ENCODE measurements at regions not wholly inside any gene's neighbourhood (a gene's known extent, or its start where the extent isn't known, plus 50 kb on each side); places are given as distances from the start of the nearest gene placed in this dataset.

DNA sequence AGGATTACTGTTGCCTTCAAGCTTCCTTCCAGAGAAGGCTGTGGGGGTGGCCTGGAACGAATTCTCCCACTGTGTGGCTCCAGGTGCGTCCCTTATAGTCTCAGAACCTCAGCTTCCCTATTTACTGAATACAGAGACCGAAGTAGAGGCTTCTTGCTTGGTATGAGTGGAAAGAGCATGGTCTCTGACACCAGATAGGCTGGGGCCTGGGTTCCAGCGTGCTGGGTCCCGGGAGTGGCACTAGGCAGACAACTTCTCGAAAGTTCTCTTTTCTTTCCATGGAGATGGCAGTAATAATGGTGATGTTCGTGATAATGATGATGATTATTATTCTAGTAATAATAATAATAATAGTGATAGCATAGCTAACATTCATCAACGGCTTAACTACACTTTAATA is 161.7 kb downstream of the PTPRU start:
- WGBS, result 90% methylated on average over 8 of the region's 8 CpGs
- no peak for TF ChIP-seq POLR2AphosphoS5 (IDR thresholded peaks at IDR 0.05)
- TF ChIP-seq POLR2A (IDR thresholded peaks at IDR 0.05; ENCODE audit: low read depth), result no peak
- TF ChIP-seq EP300 (IDR thresholded peaks at IDR 0.05), result no peak
- TF ChIP-seq CTCF (IDR thresholded peaks at IDR 0.05), result no peak
- intact Hi-C loops (cut with DNase I), result no loop called here
- H3K4me1 ChIP-seq, result no peaks in the 10 kb centered on the region
- no peak for DNase-seq (ENCODE audit: extremely low spot score)
- H3K27me3 ChIP-seq, result peaks cover 0 to 30% (median 0%) of the 10 kb centered on the region in 4 donors
- H3K4me3 ChIP-seq, result no peak overlapping the region
- no peaks in the 10 kb centered on the region for H3K36me3 ChIP-seq
- H3K9me3 ChIP-seq, result peaks cover 0 to 12% (median 8%) of the 10 kb centered on the region in 4 donors
- no peak overlapping the region for H3K27ac ChIP-seq (replicated peaks in 1 of 4)

- H3K9me3 ChIP-seq, result peaks cover 0 to 12% (median 8%) of the 10 kb centered on the region in 4 donors
- H3K4me1 ChIP-seq, result no peaks in the 10 kb centered on the region
- 73% methylated on average over 1 of the region's 1 CpG for WGBS
- DNase-seq (ENCODE audit: extremely low spot score), result no peak
- H3K27me3 ChIP-seq, result peaks cover 0 to 36% (median 0%) of the 10 kb centered on the region in 4 donors
- no peaks in the 10 kb centered on the region for H3K36me3 ChIP-seq
- intact Hi-C loops (cut with DNase I), result no loop called here
- TF ChIP-seq EP300 (IDR thresholded peaks at IDR 0.05) (no peak), CTCF (IDR thresholded peaks at IDR 0.05) (no peak)
- H3K4me3 ChIP-seq, result no peak overlapping the region
- H3K27ac ChIP-seq (replicated peaks in 1 of 4), result no peak overlapping the region
Measured at GRCh38 chr1:29397256-29397590, 160.9 kb downstream of the PTPRU start.

DNA sequence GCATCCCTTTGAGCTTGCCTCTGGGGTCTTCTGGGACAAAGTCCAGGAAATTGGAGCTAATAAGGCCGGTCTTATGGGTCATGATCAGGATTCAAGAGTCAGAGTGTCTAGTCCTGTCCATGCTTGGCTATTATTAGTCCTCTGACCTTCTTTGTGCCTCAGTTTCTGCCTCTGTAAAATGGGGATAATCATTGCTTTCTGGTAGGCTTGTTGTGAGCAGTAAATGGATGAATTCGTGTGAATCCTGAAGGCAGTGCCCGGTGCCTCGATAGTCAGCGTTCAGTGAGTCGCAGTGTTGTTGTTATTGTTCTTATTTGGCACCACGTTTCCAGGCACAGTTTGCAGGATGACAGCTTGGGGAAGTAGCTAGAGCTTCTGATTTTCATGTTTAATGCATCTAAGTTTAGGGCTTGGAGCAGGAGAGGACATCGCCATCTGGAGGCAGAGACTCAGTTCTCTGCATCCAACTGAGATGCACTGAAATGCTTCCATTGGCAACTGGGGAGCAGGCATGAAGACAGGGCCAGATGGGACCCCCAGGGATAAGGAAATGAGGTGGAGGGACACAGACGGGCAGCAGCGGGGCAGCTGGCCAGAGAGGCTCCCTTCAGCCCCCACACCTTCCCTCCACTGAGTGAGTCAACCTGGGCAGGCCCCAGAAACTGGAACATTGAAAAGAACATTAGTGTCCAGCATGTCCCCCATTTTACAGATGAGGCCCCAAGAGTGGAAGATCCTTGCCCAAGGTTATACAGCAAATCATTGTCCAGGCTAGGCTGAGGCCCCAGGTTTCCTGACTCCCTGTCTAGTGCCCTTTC is 160.3 kb downstream of the PTPRU start:
- Histone ChIP-seq H3K4me3 (no peak overlapping the region), H3K9me3 (peaks cover 0 to 12% (median 8%) of the 10 kb centered on the region in 4 donors), H3K27ac (replicated peaks in 1 of 4) (no peak overlapping the region), H3K36me3 (no peaks in the 10 kb centered on the region), H3K4me1 (no peaks in the 10 kb centered on the region), H3K27me3 (peaks cover 0 to 41% (median 0%) of the 10 kb centered on the region in 4 donors)
- intact Hi-C loops (cut with DNase I), result no loop called here
- 77% methylated on average over 9 of the region's 10 CpGs for WGBS
- no peak for TF ChIP-seq POLR2A (IDR thresholded peaks at IDR 0.05; ENCODE audit: low read depth)
- peak; percentile 62 for DNase-seq (ENCODE audit: extremely low spot score)

GRCh38 chr1:29395736-29396437 is 159.6 kb downstream of the PTPRU start:
- intact Hi-C loops (cut with DNase I), result no loop called here
- Histone ChIP-seq H3K4me1 (no peaks in the 10 kb centered on the region), H3K9me3 (peaks cover 0 to 12% (median 8%) of the 10 kb centered on the region in 4 donors), H3K36me3 (no peaks in the 10 kb centered on the region), H3K4me3 (no peak overlapping the region), H3K27me3 (peaks cover 0 to 49% (median 0%) of the 10 kb centered on the region in 4 donors), H3K27ac (replicated peaks in 1 of 4) (no peak overlapping the region)
- WGBS, result 68% methylated on average over 4 of the region's 5 CpGs
- TF ChIP-seq CTCF (IDR thresholded peaks at IDR 0.05) (no peak), EP300 (IDR thresholded peaks at IDR 0.05) (no peak), POLR2AphosphoS5 (IDR thresholded peaks at IDR 0.05) (no peak), POLR2A (IDR thresholded peaks at IDR 0.05; ENCODE audit: low read depth) (no peak)
- DNase-seq (ENCODE audit: extremely low spot score), result peak; percentile 89

GRCh38 chr1:29394521-29395225 is 158.4 kb downstream of the PTPRU start:
- 86% methylated on average over 9 of the region's 9 CpGs for WGBS
- no peaks in the 10 kb centered on the region for H3K4me1 ChIP-seq
- no peak for DNase-seq (ENCODE audit: extremely low spot score)
- TF ChIP-seq CTCF (IDR thresholded peaks at IDR 0.05), result no peak
- no peak for TF ChIP-seq POLR2A (IDR thresholded peaks at IDR 0.05; ENCODE audit: low read depth)
- no peak for TF ChIP-seq EP300 (IDR thresholded peaks at IDR 0.05)
- TF ChIP-seq POLR2AphosphoS5 (IDR thresholded peaks at IDR 0.05), result no peak
- H3K36me3 ChIP-seq, result no peaks in the 10 kb centered on the region
- peaks cover 0 to 9% (median 7%) of the 10 kb centered on the region in 4 donors for H3K9me3 ChIP-seq
- intact Hi-C loops (cut with DNase I), result no loop called here
- peaks cover 0 to 61% (median 0%) of the 10 kb centered on the region in 4 donors for H3K27me3 ChIP-seq
- no peak overlapping the region for H3K4me3 ChIP-seq
- H3K27ac ChIP-seq (replicated peaks in 1 of 4), result no peak overlapping the region

Measured in esophagus muscularis mucosa (tissue), 4 donors.